SK-N-SH (cell line): ENCODE measurements at regions not wholly inside any gene's neighbourhood (a gene's known extent, or its start where the extent isn't known, plus 50 kb on each side); places are given as distances from the start of the nearest gene placed in this dataset.

Experiments used
- CTCF ChIA-PET: fragments of 300-600, 350-600 bp; formaldehyde crosslinking; extraction: SDS; loops from one replicate; lab custom pipeline; 2021; lab: Yijun Ruan, JAX
- POLR2A ChIA-PET: fragments of 350-600 bp; sonication (Branson Sonifier 250); formaldehyde crosslinking; extraction: SDS; loops from one replicate; lab custom pipeline; 2020; ENCODE audit warnings: antibody characterized with exemption, inconsistent platforms; lab: Yijun Ruan, JAX
- DNase-seq: peaks from one replicate; pipeline ENCODE4 v3.0.0; 2012
- H2AFZ ChIP-seq: fragments of 200-600 bp; sonication (generic); 2 replicates; pipeline ENCODE4 v1.8.1; 2016; ENCODE audit warnings: antibody characterized with exemption, mild to moderate bottlenecking, low read depth
- H3F3A ChIP-seq: fragments of 200-600 bp; sonication (generic); replicated peaks from 2 replicates; pipeline ENCODE3; 2016; ENCODE audit warnings: antibody characterized with exemption, mild to moderate bottlenecking; ENCODE audit not compliant: insufficient read depth
- H3K27ac ChIP-seq, 2 experiments: fragments of 200-500 bp in 1 of 2; fragments of 200-600 bp in 1 of 2; sonication (Bioruptor generic) in 1 of 2; sonication (generic), shearing (Covaris generic) in 1 of 2; 2 replicates each; pipeline versions ENCODE4 v1.5.1 to v1.6.1; 2014 to 2016; ENCODE audit warnings: low read depth in 2 of 2, inconsistent platforms in 1 of 2, low read length in 1 of 2, mild to moderate bottlenecking in 1 of 2, mixed read lengths in 1 of 2
- H3K27me3 ChIP-seq: fragments of 200-600 bp; sonication (generic), shearing (Covaris generic); 2 replicates; pipeline ENCODE4 v1.6.1; 2016; ENCODE audit warnings: mixed run types; ENCODE audit not compliant: insufficient read depth
- H3K36me3 ChIP-seq, 2 experiments: fragments of 200-500 bp in 1 of 2; fragments of 200-600 bp in 1 of 2; sonication (Bioruptor generic) in 1 of 2; sonication (generic) in 1 of 2; replicated peaks in 1 of 2; 2 replicates each; pipeline versions ENCODE3 to v1.5.1; 2014 to 2016; ENCODE audit warnings: low read length in 1 of 2, mild to moderate bottlenecking in 1 of 2; ENCODE audit not compliant: insufficient read depth in 2 of 2, control insufficient read depth in 1 of 2
- H3K4me1 ChIP-seq, 2 experiments: fragments of 200-500 bp in 1 of 2; fragments of 200-600 bp in 1 of 2; sonication (Bioruptor generic) in 1 of 2; sonication (generic), shearing (Covaris generic) in 1 of 2; 2 replicates each; pipeline versions ENCODE4 v1.5.1 to v1.6.1; 2014 to 2016; ENCODE audit warnings: low read depth in 1 of 2, low read length in 1 of 2, mixed run types in 1 of 2; ENCODE audit not compliant: insufficient read depth in 2 of 2, control insufficient read depth in 1 of 2
- H3K4me2 ChIP-seq: fragments of 200-600 bp; sonication (generic), shearing (Covaris generic); 2 replicates; pipeline ENCODE4 v1.6.1; 2017; ENCODE audit warnings: mixed run types
- H3K4me3 ChIP-seq, 2 experiments: fragments of 200-500 bp in 1 of 2; fragments of 200-600 bp in 1 of 2; sonication (Bioruptor generic) in 1 of 2; sonication (generic), shearing (Covaris generic) in 1 of 2; 2 replicates each; pipeline versions ENCODE4 v1.5.1 to v1.8.1; 2014 to 2016; ENCODE audit warnings: low read depth in 2 of 2, inconsistent platforms in 1 of 2, low read length in 1 of 2, mild to moderate bottlenecking in 1 of 2, mixed read lengths in 1 of 2, moderate library complexity in 1 of 2
- H3K79me2 ChIP-seq: fragments of 200-600 bp; sonication (generic); 2 replicates; pipeline ENCODE4 v1.8.1; 2017; ENCODE audit warnings: mild to moderate bottlenecking; ENCODE audit not compliant: insufficient read depth
- H3K9ac ChIP-seq: fragments of 200-600 bp; sonication (generic); 2 replicates; pipeline ENCODE4 v1.6.1; 2017; ENCODE audit warnings: mixed run types
- H3K9me2 ChIP-seq: fragments of 200-600 bp; sonication (generic); 2 replicates; pipeline ENCODE4 v1.6.1; 2017; ENCODE audit warnings: mixed run types
- H3K9me3 ChIP-seq: fragments of 200-600 bp; sonication (generic); 2 replicates; pipeline ENCODE4 v1.6.1; 2017; ENCODE audit warnings: mixed run types, mild to moderate bottlenecking, moderate library complexity
- H4K20me1 ChIP-seq: fragments of 200-600 bp; sonication (generic); 2 replicates; pipeline ENCODE4 v1.6.1; 2017; ENCODE audit warnings: mild to moderate bottlenecking, mixed run types; ENCODE audit not compliant: insufficient read depth
- CHD2 ChIP-seq: fragments of 150-350 bp; IDR thresholded peaks from 2 replicates; pipeline ENCODE4 v1.6.1; 2018; ENCODE audit warnings: low read length; ENCODE audit not compliant: partially characterized antibody
- EP300 ChIP-seq, 2 experiments: IDR thresholded peaks; 2 replicates each; pipeline versions ENCODE4 v1.4.0 to v1.6.1; 2012; ENCODE audit warnings: borderline replicate concordance in 1 of 2, low read depth in 1 of 2, low read length in 1 of 2
- FOSL2 ChIP-seq: IDR thresholded peaks from 2 replicates; pipeline ENCODE4 v1.4.0; 2012; ENCODE audit warnings: low read depth, mild to moderate bottlenecking, moderate library complexity, borderline replicate concordance
- MEF2A ChIP-seq: IDR thresholded peaks from 2 replicates; pipeline ENCODE4 v1.4.0; 2012; ENCODE audit warnings: low read depth, borderline replicate concordance
- SMC3 ChIP-seq: IDR thresholded peaks from 2 replicates; pipeline ENCODE4 v1.6.1; 2012; ENCODE audit warnings: low read depth, low read length, improper control_type of control experiment
- TAF1 ChIP-seq: IDR thresholded peaks from 2 replicates; pipeline ENCODE4 v1.6.1; 2012; ENCODE audit warnings: low read depth, mild to moderate bottlenecking, low read length, moderate library complexity, borderline replicate concordance
- YY1 ChIP-seq: IDR thresholded peaks from 2 replicates; pipeline ENCODE4 v1.4.0; 2012; ENCODE audit warnings: low read depth, mild to moderate bottlenecking
- WGBS: methylation state at CpG from one replicate; pipeline ENCODE4 v1.1.6; 2017; ENCODE audit warnings: low lambda C conversion rate; 5-methylcytosine and 5-hydroxymethylcytosine counted together
- TF ChIP-seq, protein P1 (sequence below): IDR thresholded peaks from 2 replicates; pipeline ENCODE4 v1.6.1; 2012; ENCODE audit warnings: mild to moderate bottlenecking, low read depth, low read length, moderate library complexity
- TF ChIP-seq, protein P2 (sequence below): fragments of 150-350 bp; IDR thresholded peaks from 2 replicates; pipeline ENCODE4 v1.6.1; 2016; ENCODE audit warnings: mild to moderate bottlenecking, low read depth, low read length
- TF ChIP-seq, protein P3 (sequence below): IDR thresholded peaks from 2 replicates; pipeline ENCODE4; 2012
- TF ChIP-seq, protein P4 (sequence below): IDR thresholded peaks from 2 replicates; pipeline ENCODE4 v1.4.0; 2012; ENCODE audit warnings: low read depth, borderline replicate concordance

DNA sequence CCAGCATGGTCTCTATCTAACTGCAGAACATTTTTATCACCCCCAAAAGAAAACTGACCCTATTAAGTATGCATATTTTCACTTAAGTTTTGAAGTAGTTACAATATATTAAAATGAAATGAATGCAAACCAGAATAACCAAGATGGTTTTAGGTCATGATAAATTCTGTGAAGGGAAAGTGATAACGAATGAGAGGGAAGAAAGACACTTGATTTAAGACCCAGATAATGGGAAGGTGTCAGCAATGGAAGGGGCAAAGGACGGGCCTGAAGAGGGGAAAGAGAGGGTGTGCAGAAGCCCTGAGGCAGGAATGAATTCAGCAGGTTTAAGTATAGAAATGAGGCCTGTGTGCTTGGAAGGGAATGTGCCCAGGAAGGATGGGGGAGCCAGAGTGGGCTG lies 61.1 kb upstream of the IGFBP3 start (continued):
- TF ChIP-seq, protein P1, sequence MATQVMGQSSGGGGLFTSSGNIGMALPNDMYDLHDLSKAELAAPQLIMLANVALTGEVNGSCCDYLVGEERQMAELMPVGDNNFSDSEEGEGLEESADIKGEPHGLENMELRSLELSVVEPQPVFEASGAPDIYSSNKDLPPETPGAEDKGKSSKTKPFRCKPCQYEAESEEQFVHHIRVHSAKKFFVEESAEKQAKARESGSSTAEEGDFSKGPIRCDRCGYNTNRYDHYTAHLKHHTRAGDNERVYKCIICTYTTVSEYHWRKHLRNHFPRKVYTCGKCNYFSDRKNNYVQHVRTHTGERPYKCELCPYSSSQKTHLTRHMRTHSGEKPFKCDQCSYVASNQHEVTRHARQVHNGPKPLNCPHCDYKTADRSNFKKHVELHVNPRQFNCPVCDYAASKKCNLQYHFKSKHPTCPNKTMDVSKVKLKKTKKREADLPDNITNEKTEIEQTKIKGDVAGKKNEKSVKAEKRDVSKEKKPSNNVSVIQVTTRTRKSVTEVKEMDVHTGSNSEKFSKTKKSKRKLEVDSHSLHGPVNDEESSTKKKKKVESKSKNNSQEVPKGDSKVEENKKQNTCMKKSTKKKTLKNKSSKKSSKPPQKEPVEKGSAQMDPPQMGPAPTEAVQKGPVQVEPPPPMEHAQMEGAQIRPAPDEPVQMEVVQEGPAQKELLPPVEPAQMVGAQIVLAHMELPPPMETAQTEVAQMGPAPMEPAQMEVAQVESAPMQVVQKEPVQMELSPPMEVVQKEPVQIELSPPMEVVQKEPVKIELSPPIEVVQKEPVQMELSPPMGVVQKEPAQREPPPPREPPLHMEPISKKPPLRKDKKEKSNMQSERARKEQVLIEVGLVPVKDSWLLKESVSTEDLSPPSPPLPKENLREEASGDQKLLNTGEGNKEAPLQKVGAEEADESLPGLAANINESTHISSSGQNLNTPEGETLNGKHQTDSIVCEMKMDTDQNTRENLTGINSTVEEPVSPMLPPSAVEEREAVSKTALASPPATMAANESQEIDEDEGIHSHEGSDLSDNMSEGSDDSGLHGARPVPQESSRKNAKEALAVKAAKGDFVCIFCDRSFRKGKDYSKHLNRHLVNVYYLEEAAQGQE: no peak
- TF ChIP-seq, all 33 proteins: peak for 0

DNA sequence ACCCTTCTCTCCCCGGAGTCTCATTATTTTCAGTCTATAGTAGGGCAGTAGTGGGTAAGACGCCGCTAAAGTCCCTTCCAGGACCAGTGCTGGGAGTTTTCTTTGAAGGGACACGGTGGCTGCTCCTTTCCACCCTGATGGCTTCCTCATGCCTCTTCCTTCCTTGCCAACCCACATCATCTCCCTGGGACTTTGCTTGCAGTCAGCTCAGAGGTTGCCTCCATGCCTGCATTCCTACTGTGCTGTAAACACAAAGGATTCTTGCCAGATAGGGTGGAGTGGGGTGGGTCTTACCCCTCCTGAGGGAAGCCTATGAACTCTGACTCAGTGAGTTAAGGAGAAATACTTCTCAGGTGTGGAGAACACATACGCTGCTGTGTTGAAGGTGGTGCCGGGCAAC lies 59.9 kb upstream of the IGFBP3 start:
- Histone ChIP-seq H3F3A (peaks cover 15% of the 10 kb centered on the region), H2AFZ (peak overlapping the region; percentile 25; the same call in 1 of the 2 replicates), H3K36me3 (no peaks in the 10 kb centered on the region), H3K9ac (peak overlapping the region; percentile 4; the same call in 1 of the 2 replicates), H4K20me1 (no peaks in the 10 kb centered on the region), H3K9me2 (no peaks in the 10 kb centered on the region), H3K4me2 (no peak overlapping the region; the same call in 1 of the 2 replicates), H3K9me3 (peaks cover 14% of the 10 kb centered on the region; the same call in 1 of the 2 replicates), H3K27me3 (no peaks in the 10 kb centered on the region), H3K4me3 (no peak overlapping the region), H3K4me1 (peaks cover 12 to 29% of the 10 kb centered on the region in 2 experiments; a peak in 3 of 4 replicates), H3K27ac (no peak overlapping the region), H3K79me2 (no peaks in the 10 kb centered on the region)
- TF ChIP-seq FOSL2 (no peak), CHD2 (no peak), YY1 (no peak), EP300 (IDR thresholded peaks at IDR 0.05; ENCODE audit: borderline replicate concordance in 1 of 2, low read depth in 1 of 2, low read length in 1 of 2) (no peak), TAF1 (no peak), MEF2A (no peak), SMC3 (no peak)
- TF ChIP-seq, protein P2, sequence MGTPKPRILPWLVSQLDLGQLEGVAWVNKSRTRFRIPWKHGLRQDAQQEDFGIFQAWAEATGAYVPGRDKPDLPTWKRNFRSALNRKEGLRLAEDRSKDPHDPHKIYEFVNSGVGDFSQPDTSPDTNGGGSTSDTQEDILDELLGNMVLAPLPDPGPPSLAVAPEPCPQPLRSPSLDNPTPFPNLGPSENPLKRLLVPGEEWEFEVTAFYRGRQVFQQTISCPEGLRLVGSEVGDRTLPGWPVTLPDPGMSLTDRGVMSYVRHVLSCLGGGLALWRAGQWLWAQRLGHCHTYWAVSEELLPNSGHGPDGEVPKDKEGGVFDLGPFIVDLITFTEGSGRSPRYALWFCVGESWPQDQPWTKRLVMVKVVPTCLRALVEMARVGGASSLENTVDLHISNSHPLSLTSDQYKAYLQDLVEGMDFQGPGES: no peak
- TF ChIP-seq, protein P3, sequence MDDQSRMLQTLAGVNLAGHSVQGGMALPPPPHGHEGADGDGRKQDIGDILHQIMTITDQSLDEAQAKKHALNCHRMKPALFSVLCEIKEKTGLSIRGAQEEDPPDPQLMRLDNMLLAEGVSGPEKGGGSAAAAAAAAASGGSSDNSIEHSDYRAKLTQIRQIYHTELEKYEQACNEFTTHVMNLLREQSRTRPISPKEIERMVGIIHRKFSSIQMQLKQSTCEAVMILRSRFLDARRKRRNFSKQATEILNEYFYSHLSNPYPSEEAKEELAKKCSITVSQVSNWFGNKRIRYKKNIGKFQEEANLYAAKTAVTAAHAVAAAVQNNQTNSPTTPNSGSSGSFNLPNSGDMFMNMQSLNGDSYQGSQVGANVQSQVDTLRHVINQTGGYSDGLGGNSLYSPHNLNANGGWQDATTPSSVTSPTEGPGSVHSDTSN: no peak
- TF ChIP-seq, protein P4, sequence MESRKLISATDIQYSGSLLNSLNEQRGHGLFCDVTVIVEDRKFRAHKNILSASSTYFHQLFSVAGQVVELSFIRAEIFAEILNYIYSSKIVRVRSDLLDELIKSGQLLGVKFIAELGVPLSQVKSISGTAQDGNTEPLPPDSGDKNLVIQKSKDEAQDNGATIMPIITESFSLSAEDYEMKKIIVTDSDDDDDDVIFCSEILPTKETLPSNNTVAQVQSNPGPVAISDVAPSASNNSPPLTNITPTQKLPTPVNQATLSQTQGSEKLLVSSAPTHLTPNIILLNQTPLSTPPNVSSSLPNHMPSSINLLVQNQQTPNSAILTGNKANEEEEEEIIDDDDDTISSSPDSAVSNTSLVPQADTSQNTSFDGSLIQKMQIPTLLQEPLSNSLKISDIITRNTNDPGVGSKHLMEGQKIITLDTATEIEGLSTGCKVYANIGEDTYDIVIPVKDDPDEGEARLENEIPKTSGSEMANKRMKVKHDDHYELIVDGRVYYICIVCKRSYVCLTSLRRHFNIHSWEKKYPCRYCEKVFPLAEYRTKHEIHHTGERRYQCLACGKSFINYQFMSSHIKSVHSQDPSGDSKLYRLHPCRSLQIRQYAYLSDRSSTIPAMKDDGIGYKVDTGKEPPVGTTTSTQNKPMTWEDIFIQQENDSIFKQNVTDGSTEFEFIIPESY: no peak
- POLR2A ChIA-PET: no interaction called here
- 95% methylated on average over 6 of the region's 6 CpGs for WGBS
- CTCF ChIA-PET: no interaction called here
- no peak for DNase-seq
